H1 (cell line): ENCODE measurements at regions not wholly inside any gene's neighbourhood (a gene's known extent, or its start where the extent isn't known, plus 50 kb on each side); places are given as distances from the start of the nearest gene placed in this dataset.

Experiments
- POLR2AphosphoS5 ChIP-seq: IDR thresholded peaks from 2 replicates; pipeline ENCODE4 v1.6.1; 2011; ENCODE audit warnings: low read depth, low read length
- RFX5 ChIP-seq: IDR thresholded peaks from 2 replicates; pipeline ENCODE4 v1.6.1; 2011; ENCODE audit warnings: low read depth, low read length, improper control_type of control experiment, borderline replicate concordance
- TF ChIP-seq, protein P1 (sequence below): IDR thresholded peaks from 2 replicates; pipeline ENCODE4 v1.6.1; 2012; ENCODE audit warnings: inconsistent platforms

DNA sequence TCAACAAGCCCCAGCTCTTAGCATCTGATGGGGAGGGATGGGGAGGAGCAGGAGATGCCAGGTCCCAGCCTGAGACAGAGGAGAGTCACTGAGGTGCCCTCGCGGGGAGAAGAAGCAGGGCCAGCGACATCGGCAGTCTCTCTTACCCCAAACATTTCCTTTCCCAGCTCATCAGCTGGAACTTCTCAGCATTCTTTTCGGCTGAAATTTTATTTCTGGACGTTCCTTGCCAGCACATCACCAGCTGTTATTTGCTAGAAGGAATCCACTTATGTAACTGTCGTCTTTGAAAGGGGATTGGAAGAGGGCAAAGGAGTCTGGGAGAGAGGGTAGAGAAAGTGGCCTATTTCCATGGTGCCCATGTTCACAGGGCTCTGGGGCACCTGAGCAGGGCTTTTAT, 101.0 kb upstream of the SHH start:
- TF ChIP-seq, protein P1, sequence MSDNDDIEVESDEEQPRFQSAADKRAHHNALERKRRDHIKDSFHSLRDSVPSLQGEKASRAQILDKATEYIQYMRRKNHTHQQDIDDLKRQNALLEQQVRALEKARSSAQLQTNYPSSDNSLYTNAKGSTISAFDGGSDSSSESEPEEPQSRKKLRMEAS = no peak
- TF ChIP-seq RFX5 (no peak), POLR2AphosphoS5 (no peak)
